Posterior cingulate gyrus (tissue), 11 donors: ENCODE measurements at regions not wholly inside any gene's neighbourhood (a gene's known extent, or its start where the extent isn't known, plus 50 kb on each side); places are given as distances from the start of the nearest gene placed in this dataset.
"Not testable (repeated sequence)": the region's sequence is repeated elsewhere in the genome, so short reads cannot be mapped to it uniquely, and the experiment has no call there.

Experiments
- DNase-seq, 10 donors: peaks; one replicate each; pipeline versions ENCODE4 v3.0.0 to v3.0.0-alpha.2; 2020 to 2021; ENCODE audit warnings: mixed read lengths in 3 of 10
- intact Hi-C: fragments of 100-400 bp; cut with DNase I; formaldehyde crosslinking; loops from one replicate; pipeline ENCODE4 v1.15.1; 2023

DNA sequence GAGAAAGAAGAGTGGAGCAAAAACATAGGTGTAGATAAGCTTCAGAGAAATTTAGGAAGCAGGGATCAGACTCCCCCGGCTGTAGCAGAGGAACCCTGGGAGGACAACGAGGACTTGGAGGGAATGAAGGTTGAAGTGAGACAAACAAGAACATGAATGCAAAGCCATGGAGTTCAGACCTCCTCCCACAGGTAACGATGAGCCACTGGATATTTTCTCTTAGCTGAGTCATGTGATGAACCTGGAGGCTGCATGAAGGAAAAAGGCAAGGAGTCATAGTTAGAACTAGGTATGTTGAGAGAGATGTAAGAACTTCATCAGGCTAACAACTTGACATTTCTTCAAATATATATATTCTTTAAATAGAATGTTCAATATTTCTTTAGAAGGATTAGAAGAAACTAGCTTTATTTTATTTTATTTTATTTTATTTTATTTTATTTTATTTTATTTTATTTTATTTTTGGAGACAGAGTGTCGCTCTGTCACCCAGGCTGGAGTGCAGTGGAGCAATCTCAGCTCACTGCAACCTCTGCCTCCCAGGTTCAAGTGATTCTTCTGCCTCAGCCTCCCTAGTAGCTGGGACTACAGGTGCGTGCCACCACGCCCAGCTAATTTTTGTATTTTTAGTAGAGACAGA, 57.7 kb upstream of the RGS1 start:
- intact Hi-C loops, result not testable (repeated sequence)

DNA sequence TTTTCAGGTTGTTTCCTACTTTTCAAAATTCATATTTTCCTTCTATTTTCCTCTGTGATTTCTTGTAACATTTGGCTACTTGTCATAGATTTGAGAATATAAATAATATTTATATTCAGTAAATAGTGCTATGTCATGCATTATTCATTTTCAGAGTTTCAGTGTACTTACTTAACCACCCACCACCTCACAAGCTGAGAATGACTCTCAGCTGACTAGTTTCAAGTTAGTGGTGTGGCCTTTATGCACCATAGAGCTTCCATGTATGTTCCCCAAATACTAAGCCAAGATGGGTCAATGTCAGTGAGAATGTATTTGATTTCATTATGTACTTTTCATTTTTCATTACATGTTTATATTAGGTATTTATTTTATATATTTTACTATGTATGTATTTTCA, 56.9 kb upstream of the RGS1 start:
- intact Hi-C loops, result no loop called here

More for the DNA sequence above, 57.7 kb upstream of the RGS1 start:
- DNase-seq, result not testable (repeated sequence)

DNA sequence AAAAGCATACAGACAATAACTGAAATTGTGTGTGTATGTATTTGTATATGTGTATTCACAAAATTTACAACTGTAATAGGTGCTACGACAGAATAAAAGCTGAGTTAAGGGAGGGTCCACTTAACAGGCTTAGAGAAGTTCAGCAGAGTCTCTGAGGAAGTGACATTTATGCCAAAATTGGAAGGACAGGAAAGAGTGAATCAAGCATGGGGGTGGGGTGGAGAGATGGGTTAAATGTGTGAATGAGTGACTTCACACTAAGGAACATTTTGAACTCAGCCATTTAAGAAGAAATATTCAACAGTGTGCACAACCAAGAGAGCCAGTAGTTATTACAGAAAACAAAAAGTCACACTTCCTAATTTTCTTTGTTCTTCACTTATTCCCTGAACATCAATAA, 53.8 kb upstream of the RGS1 start:
- DNase-seq, result no peak
- intact Hi-C loops, result no loop called here

More for the DNA sequence above, 56.9 kb upstream of the RGS1 start:
- no peak for DNase-seq

DNA sequence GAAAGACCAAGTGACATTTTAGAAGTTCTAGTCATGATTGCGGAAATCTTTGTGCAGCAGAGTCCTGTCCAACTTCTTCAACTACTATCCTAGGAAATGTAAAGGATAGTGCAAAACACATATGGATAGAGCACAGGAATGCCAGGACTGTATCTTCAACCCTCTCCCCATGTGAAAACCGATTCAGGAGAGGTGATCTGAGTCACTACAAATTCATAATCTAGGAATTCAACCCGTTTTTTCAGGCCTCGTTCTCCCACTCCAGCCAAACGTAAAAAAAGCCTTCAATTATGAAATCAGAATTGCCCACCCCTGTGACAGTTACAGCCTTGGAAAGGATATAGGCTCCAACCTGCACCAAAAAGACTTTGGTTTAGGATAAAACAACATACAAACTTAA, 52.9 kb upstream of the RGS1 start:
- DNase-seq, result no peak
- intact Hi-C loops, result no loop called here

DNA sequence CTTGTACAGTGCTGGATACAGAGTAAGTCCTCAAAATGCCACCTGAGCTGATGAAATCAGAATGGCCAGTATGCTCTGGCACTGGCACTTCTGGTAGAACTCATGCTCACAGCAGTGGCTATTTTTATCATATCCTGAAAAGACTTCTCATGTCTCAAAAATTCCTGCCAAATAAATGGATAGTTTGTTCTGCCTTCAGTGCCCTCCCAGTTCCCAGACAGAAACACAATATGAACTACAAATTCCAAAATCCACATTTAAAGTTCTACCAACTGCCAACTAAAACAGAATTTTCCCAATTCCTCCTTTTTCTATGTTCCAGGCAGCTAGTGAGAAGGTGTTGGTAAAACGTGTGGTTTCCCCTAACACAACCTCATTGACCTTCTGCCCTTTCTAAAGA, 51.4 kb upstream of the RGS1 start:
- intact Hi-C loops, result no loop called here
- DNase-seq, result no peak
